Loucy (cell line): ENCODE measurements at regions not wholly inside any gene's neighbourhood (a gene's known extent, or its start where the extent isn't known, plus 50 kb on each side); places are given as distances from the start of the nearest gene placed in this dataset.

Source experiments
- H2AFZ ChIP-seq: fragments of 200-600 bp; sonication (generic); 2 replicates; pipeline ENCODE4 v1.6.0; 2016; ENCODE audit warnings: antibody characterized with exemption, mild to moderate bottlenecking, low read length, moderate library complexity
- H3F3A ChIP-seq: fragments of 200-600 bp; 2 replicates; pipeline ENCODE4 v1.6.0; 2016; ENCODE audit warnings: antibody characterized with exemption, low read depth, mild to moderate bottlenecking
- H3K27me3 ChIP-seq: fragments of 200-600 bp; sonication (generic); 2 replicates; pipeline ENCODE4 v1.6.1; 2014; ENCODE audit warnings: low read length, mild to moderate bottlenecking; ENCODE audit not compliant: insufficient read depth, poor library complexity, severe bottlenecking
- H3K36me3 ChIP-seq: fragments of 200-600 bp; sonication (generic); 2 replicates; pipeline ENCODE4 v1.6.1; 2016; ENCODE audit warnings: low read length; ENCODE audit not compliant: insufficient read depth
- H3K4me1 ChIP-seq: fragments of 200-600 bp; sonication (generic); 2 replicates; pipeline ENCODE4 v1.5.1; 2014; ENCODE audit warnings: low read length, mild to moderate bottlenecking; ENCODE audit not compliant: insufficient read depth, poor library complexity, severe bottlenecking
- H3K4me2 ChIP-seq: fragments of 200-600 bp; sonication (generic); 2 replicates; pipeline ENCODE4 v1.6.0; 2014; ENCODE audit warnings: antibody characterized with exemption, low read length, low read depth, mild to moderate bottlenecking; ENCODE audit not compliant: poor library complexity, severe bottlenecking
- H3K4me3 ChIP-seq: fragments of 200-600 bp; sonication (generic); 2 replicates; pipeline ENCODE4 v1.5.1; 2014; ENCODE audit warnings: low read length, mild to moderate bottlenecking, mixed read lengths; ENCODE audit not compliant: poor library complexity, severe bottlenecking
- H3K79me2 ChIP-seq: fragments of 200-600 bp; sonication (generic); 2 replicates; pipeline ENCODE4 v1.6.1; 2014; ENCODE audit warnings: low read length; ENCODE audit not compliant: insufficient read depth
- H3K9ac ChIP-seq: fragments of 200-600 bp; sonication (generic); 2 replicates; pipeline ENCODE4 v1.6.0; 2014; ENCODE audit warnings: mild to moderate bottlenecking, low read depth, low read length, moderate library complexity; ENCODE audit not compliant: poor library complexity, severe bottlenecking
- H3K9me2 ChIP-seq: fragments of 200-600 bp; sonication (generic); replicated peaks from 2 replicates; pipeline ENCODE4 v1.6.1; 2016; ENCODE audit warnings: low read depth, low read length, mixed read lengths
- H3K9me3 ChIP-seq: fragments of 200-600 bp; sonication (generic); 2 replicates; pipeline ENCODE4 v1.6.1; 2014; ENCODE audit warnings: mild to moderate bottlenecking, antibody characterized with exemption, low read length, low read depth; ENCODE audit not compliant: insufficient read depth
- H4K20me1 ChIP-seq: fragments of 200-600 bp; sonication (generic); 2 replicates; pipeline ENCODE4 v1.6.0; 2014; ENCODE audit warnings: antibody characterized with exemption, low read length, mild to moderate bottlenecking; ENCODE audit not compliant: insufficient read depth, poor library complexity, severe bottlenecking
- CTCF ChIP-seq: fragments of 200-600 bp; sonication (generic); conservative IDR thresholded peaks from 2 replicates; pipeline ENCODE4 v1.5.1; 2014; ENCODE audit warnings: mild to moderate bottlenecking, antibody characterized with exemption, low read length
- EZH2phosphoT487 ChIP-seq: fragments of 200-600 bp; IDR thresholded peaks from 2 replicates; pipeline ENCODE4 v1.6.1; 2018; ENCODE audit warnings: antibody characterized with exemption, mild to moderate bottlenecking, moderate library complexity, borderline replicate concordance

- Histone ChIP-seq H3K4me2 (no peak overlapping the region), H3K4me1 (peaks cover 6% of the 10 kb centered on the region), H3K27me3 (no peaks in the 10 kb centered on the region), H3K9ac (no peak overlapping the region), H3K4me3 (no peak overlapping the region), H2AFZ (no peak overlapping the region), H3F3A (no peaks in the 10 kb centered on the region), H3K9me3 (no peaks in the 10 kb centered on the region), H4K20me1 (no peaks in the 10 kb centered on the region), H3K9me2 (no peaks in the 10 kb centered on the region), H3K79me2 (no peaks in the 10 kb centered on the region), H3K36me3 (no peaks in the 10 kb centered on the region)
- TF ChIP-seq CTCF = no peak
- no peak for TF ChIP-seq EZH2phosphoT487
These were observed 142.5 kb upstream of the SLC24A2 start for GRCh38 chr9:19931098-19931890.

DNA sequence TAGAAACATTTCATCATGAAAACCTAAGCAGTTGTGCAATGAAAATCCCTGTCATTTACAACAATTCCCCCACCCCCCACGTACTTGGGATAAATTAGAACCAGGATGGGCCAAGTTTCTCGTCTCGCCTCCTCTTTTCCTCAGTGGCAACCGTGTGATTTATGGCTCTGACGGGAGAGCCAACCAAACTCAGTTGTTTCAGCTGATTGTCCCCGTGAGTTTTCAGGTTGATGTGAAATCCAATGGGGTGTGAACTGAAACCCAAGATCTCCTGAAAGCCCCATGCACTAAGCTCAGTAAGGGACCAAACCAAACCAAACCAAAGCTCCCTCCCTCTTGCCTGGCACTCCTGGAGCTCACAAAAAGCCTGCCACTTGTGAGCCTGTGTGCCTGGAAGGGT, 138.7 kb upstream of the SLC24A2 start:
- H3K79me2 ChIP-seq = no peaks in the 10 kb centered on the region
- no peaks in the 10 kb centered on the region for H3K9me2 ChIP-seq
- H4K20me1 ChIP-seq = no peaks in the 10 kb centered on the region
- no peaks in the 10 kb centered on the region for H3F3A ChIP-seq
- H2AFZ ChIP-seq = no peak overlapping the region
- no peaks in the 10 kb centered on the region for H3K9me3 ChIP-seq
- no peak overlapping the region for H3K9ac ChIP-seq
- no peak overlapping the region for H3K4me3 ChIP-seq
- TF ChIP-seq EZH2phosphoT487 = no peak
- TF ChIP-seq CTCF = no peak
- H3K27me3 ChIP-seq = peaks cover 30% of the 10 kb centered on the region
- peaks cover 10% of the 10 kb centered on the region for H3K4me1 ChIP-seq
- H3K4me2 ChIP-seq = no peak overlapping the region
- no peaks in the 10 kb centered on the region for H3K36me3 ChIP-seq

GRCh38 chr9:19926774-19927173, 137.9 kb upstream of the SLC24A2 start:
- Histone ChIP-seq H3K36me3 (no peaks in the 10 kb centered on the region), H3K27me3 (peaks cover 32% of the 10 kb centered on the region), H3K9ac (no peak overlapping the region), H3K9me2 (no peaks in the 10 kb centered on the region), H3K4me3 (no peak overlapping the region), H3K4me1 (peaks cover 10% of the 10 kb centered on the region), H3K9me3 (no peaks in the 10 kb centered on the region), H3F3A (no peaks in the 10 kb centered on the region), H2AFZ (no peak overlapping the region; the same call in 1 of the 2 replicates), H3K4me2 (no peak overlapping the region), H3K79me2 (no peaks in the 10 kb centered on the region), H4K20me1 (no peaks in the 10 kb centered on the region)
- no peak for TF ChIP-seq CTCF
- TF ChIP-seq EZH2phosphoT487 = no peak
